ENCODE measurements at regions not wholly inside any gene's neighbourhood (a gene's known extent, or its start where the extent isn't known, plus 50 kb on each side); places are given as distances from the start of the nearest gene placed in this dataset.

DNA sequence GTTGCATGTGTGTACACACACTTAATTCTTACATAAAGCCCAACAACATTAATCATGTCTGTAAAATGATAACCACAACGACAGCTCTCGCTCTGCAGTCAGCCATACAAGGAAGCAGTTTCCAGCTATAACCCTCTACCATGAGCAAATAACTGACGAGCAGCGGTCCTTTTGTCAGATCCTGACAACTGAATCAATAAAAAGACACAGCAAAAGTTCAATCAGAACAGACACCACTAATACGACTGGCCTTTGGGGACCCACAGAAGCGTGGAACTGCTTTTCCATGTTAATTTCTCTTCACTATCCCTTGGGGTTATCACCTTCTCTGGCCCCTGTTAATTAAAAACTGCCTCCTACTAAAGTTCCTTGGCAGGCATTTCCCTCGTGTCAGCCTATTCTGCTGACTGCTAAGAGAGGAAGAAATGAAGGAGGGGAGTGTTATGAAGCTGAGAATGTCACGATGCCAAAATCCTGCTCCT is 722.8 kb upstream of the GRAMD2B start:
- DNase-seq (ENCODE audit: low spot score) (no peak), ATAC-seq (peak; percentile 58)
- intact Hi-C loops (cut with DNase I), result no loop called here

DNA sequence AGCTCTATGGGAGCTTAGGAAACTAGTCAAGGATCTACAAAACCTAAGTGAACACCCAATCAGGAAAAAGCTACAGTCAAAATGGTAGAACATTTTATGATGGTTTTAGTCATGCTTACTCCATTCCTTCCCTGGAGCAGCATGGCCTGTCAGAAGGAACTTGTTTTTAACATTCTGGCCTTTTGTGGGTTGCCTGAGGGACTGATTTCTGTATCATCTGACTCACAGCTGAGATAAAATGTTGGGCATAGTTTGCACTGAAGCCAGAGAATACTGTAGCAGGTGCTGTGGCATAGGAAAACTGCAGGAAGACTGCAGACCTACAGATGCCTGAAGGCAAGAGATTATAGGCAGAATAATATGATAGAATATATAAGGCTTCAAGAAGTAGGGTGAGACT is 719.6 kb upstream of the GRAMD2B start:
- ATAC-seq, result no peak
- no peak for DNase-seq (ENCODE audit: low spot score)
- intact Hi-C loops (cut with DNase I), result no loop called here

DNA sequence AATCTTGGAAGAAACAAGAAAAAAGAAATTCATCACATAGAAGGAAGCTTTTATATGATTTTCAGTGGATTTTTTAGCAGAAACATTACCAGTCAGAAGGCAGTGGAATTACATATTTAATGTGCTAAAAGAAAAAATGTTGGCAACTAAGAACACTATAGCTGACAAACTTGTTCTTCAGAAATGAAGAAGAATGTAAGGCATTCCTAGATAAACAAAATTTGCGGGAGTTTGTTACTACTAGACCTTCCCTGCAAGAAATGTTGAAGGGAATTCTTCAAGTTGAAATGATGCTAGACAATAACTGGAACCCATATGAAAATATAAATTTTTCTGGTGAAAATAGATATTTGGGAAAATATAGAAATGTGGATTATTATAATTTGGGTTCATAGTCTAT is 718.3 kb upstream of the GRAMD2B start:
- DNase-seq (ENCODE audit: low spot score) (no peak), ATAC-seq (no peak)
- intact Hi-C loops (cut with DNase I), result no loop called here

DNA sequence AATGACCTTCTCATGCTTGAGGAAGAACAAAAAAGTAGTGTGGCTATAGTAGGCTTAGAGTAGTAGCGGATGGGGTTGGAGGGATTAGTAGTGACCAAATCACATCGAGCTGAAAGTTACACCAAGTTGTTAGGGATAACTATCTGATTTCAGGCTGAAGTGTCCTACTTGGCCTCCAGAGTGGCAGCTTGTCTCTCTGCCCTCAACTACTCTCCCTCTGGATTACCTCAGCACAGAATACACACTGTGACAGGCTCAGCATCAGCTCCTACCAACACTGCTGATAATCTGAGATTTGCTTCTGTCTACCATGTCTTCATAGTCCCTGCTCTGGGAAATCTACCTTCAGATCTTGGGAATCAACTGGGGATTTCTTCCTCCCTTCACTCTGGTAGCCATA is 714.6 kb upstream of the GRAMD2B start:
- ATAC-seq (no peak), DNase-seq (ENCODE audit: low spot score) (no peak)
- intact Hi-C loops (cut with DNase I), result no loop called here

DNA sequence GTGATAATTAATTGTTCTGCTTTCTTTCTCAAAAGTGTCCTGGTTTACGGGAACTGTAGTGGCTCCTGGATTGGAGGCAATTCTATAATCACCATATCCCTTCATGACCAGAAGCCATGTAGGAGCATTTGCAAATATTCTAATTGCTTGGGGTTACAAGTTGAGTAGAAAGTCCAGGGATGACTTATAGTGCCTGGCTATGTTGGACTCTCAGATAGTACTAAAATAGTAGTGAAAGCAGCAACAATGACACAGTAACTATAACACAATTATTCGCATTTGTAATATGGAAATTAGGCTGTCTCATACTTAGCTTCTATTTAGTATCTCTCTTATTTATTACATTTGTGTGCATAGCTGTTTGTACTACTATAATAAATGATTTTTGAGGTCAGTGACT is 712.5 kb upstream of the GRAMD2B start:
- ATAC-seq, result no peak
- intact Hi-C loops (cut with DNase I), result no loop called here
- DNase-seq (ENCODE audit: low spot score), result no peak

DNA sequence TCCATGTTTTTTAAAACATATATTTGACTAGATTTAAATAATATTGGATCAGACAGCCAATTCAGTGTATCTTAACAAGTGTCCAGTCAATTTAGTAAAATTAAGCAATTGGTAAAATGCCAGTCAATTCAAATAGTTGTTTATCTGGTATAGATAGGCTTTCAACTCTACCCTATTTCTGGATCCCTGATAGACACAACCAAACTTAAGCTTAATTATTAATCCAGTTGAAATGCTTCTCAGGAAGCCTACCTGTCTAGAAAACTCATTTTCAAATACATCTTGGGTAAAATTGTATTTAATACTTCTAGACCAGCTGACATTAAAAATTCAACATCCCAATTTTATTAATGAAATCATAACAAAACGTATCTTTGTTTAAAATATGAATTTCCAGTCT is 710.8 kb upstream of the GRAMD2B start:
- intact Hi-C loops (cut with DNase I), result no loop called here
- DNase-seq (ENCODE audit: low spot score) (no peak), ATAC-seq (no peak)

DNA sequence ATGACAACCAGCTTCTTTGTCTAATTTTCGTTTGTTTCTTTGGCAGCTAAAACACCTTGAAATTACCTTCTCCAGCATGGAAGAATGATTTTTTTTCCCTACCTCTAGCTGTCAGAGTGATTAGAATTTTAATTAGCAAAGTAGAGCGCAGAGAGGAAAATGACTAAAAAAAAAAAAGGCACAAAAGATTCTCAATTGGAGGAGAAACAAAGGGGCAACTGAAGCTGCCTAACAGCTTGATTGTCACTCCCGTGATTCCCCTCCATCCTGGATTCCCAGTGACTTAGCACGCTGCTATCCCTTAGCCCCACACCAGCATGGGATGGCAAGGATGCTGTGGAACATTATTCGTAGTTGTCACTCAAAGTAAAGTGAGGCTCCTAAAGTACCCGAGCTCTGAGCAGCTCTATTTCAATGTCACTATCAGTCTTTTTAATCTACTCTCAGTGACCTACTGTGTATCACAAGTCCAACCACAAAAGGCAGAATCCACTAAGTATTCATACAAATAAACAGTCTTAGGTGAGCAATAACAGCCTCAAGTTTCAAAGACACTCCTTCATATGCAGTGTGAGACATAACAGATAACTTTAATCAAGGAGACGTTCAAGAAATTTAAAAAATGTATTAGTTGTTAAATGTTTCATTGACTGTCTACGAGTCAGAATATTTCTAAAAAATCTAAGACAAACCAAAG is 710.0 kb upstream of the GRAMD2B start:
- intact Hi-C loops (cut with DNase I), result no loop called here
- no peak for ATAC-seq
- DNase-seq (ENCODE audit: low spot score), result no peak

DNA sequence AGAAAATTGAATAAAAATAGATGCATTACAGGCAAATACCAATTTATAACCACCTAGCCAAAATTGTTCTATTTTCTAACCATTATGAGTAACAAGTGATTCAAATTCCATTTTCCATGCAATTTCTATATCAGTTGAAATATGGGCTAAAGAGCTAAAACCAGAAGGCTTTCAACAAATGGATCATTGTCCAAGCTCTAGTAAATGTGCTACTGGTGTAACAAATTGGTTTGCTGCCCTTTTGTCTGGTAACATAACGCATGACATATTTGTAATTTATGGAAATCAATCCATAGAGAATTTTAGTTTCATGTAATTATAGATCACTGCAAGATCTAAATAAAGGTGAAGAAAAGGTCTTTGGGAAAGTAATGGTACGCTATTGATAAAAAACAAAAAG is 708.0 kb upstream of the GRAMD2B start:
- intact Hi-C loops (cut with DNase I), result no loop called here
- ATAC-seq (no peak), DNase-seq (ENCODE audit: low spot score) (no peak)

DNA sequence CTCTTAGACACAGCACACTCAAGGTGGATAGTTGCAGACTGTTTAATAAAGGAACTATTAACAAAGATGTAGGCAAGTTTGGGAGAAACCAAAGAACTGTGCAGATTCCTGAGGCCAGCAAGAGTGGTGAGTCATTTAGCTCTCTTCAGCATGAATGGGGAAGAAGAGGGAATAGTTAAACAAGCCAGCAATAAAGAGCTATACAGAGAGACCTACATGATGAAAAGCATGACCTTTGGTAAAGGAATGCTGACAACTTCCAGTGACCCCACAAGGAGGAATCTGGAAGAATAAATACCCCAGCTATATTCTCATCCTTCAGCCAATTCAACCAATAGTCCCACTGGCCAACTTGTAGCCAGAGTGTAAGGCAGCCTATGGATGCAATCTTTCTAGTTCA is 706.0 kb upstream of the GRAMD2B start:
- intact Hi-C loops (cut with DNase I), result no loop called here
- no peak for DNase-seq (ENCODE audit: low spot score)

DNA sequence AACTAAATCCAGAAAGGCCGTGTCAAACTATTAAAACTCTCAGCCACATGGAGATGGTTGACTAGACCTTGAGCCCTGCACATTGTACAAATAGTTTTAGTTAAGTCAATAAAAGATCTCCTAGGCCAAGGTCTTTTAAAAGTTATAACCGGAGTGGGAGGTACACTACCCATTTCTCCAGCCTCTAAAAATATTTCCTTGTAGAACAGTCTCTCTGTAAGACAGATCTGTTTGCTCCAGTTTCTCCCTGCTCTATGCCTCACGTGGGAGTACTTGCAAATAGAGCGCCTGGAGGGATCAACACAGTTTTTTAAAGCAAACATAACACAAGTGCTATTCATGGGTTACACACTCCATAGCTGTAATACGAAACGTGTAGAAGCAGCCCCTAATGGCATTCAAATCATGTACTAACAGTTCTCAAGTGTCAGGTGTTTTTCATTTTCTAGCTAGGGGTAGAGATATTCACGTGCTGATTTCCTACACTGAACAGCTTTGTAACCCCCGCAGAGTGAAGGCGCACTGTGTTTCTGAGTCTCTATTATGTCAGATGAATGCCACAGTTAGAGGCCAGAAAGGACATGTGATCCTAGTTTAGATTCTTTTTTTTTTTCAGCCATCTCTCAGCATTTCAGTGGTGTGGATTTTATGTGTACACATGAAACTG is 703.4 kb upstream of the GRAMD2B start:
- intact Hi-C loops (cut with DNase I), result no loop called here
- ATAC-seq (peak; percentile 79), DNase-seq (ENCODE audit: low spot score) (no peak)

More for the DNA sequence above, 706.0 kb upstream of the GRAMD2B start:
- no peak for ATAC-seq

DNA sequence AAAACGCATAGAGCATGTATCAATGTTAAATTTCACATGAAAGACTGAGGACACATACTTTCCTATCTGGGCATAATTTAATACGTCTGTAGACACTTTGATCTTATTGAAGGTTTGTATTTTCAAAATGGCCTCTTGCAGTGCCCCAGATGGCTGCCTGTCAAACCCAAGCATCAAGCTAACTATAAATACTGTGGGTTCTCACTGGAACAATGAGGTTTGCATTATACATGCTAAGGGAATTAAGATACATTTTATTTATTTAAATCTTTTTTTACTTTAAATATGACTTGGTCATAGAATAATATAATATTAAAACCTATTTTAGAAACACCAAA is 702.9 kb upstream of the GRAMD2B start:
- intact Hi-C loops (cut with DNase I), result no loop called here
- no peak for DNase-seq (ENCODE audit: low spot score)
- no peak for ATAC-seq

DNA sequence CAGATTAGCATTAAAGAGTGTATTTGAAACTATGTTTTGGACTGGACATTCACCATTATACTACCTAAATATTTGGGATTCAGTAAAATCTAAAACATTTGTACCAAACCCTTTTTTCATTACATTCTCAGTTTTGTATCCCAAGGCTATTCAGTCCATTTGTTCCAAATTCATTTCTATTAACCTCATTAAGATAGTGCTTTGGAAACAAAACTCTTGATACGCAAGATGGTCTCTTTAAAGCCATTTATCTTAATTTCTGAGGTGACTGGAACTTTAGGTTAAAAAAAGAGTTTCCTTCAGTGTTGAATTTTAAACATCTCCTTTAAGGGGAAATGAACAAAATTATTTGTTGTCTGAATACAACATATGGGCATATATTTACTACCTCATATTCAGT is 702.5 kb upstream of the GRAMD2B start:
- intact Hi-C loops (cut with DNase I), result no loop called here
- ATAC-seq (no peak), DNase-seq (ENCODE audit: low spot score) (no peak)

DNA sequence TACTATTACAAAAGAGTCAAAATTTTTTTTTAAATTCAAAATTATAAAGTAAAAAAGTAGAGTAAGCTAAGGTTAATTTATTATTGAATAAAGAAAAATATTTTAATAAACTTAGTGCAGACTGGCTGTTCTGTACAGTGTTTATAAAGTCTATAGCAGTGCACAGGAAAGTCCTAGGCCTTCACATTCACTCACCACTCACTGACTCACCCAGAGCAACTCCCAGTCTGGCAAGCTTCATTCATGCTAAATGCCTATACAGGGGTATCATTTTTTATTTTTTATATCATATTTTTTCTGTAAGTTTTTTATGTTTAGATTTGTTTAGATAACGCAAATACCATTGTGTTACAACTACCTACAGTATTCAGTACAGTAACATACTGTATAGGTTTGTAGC is 700.7 kb upstream of the GRAMD2B start:
- DNase-seq (ENCODE audit: low spot score) (no peak), ATAC-seq (no peak)
- intact Hi-C loops (cut with DNase I), result no loop called here

DNA sequence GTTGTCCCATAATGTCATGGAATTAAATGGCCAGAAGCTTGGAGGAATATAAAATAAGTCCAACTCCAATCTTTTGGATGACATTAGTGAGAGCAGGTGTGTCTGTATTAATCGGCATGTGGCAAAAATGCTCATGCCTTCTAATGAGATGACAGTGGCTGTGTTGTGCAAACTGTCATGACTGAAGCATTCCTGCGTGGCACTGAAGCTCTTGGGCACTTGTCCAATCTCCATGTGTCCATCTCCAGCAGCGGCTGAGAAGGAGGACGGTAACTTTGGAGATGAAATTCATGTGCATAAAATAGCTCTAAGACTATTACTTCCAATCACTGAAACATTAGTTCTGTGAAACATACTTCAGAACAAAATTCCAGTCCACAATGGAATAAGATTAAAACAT is 697.5 kb upstream of the GRAMD2B start:
- DNase-seq (ENCODE audit: low spot score) (no peak), ATAC-seq (no peak)
- intact Hi-C loops (cut with DNase I), result no loop called here

DNA sequence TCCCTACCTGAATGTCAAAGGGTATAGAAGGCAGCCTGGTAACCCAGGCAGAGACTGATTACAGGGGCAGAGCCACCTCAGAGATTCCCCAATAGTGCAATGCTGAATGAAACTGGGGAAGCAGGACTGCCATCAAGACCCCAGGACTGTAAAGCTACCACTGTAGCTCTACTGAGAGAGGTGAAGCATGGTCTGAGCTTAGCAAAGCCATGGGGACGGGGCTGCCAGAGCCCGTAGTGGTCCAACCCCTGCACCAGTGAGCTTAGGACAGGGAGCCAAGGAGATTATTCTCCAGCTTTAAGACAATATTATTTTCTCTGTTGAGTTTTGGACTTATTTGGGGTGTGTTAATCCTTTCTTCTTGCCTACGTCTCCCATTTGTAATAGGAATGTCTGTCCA is 679.3 kb upstream of the GRAMD2B start:
- no peak for ATAC-seq
- intact Hi-C loops (cut with DNase I), result no loop called here

DNA sequence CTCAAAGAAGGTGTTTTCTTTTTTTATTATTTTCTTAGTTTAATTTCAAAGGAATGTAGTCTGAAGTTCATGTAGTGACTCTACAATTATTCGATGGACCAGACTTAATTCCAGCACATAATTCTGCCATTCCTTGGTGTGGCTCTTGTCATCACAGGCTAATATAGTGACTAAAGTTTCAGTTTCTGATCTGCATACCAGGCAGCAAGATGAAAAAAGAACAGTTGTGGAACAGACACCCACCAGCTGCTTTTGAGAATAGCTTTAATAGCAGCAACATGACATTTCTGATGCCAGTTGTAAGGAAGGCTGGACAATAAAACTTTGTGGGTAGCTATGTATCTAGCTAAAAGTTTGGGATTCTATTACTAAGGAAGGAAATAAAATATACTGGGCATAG is 676.3 kb upstream of the GRAMD2B start:
- DNase-seq (ENCODE audit: low spot score) (no peak), ATAC-seq (no peak)
- intact Hi-C loops (cut with DNase I), result no loop called here

More for the DNA sequence above, 679.3 kb upstream of the GRAMD2B start:
- DNase-seq (ENCODE audit: low spot score), result no peak

DNA sequence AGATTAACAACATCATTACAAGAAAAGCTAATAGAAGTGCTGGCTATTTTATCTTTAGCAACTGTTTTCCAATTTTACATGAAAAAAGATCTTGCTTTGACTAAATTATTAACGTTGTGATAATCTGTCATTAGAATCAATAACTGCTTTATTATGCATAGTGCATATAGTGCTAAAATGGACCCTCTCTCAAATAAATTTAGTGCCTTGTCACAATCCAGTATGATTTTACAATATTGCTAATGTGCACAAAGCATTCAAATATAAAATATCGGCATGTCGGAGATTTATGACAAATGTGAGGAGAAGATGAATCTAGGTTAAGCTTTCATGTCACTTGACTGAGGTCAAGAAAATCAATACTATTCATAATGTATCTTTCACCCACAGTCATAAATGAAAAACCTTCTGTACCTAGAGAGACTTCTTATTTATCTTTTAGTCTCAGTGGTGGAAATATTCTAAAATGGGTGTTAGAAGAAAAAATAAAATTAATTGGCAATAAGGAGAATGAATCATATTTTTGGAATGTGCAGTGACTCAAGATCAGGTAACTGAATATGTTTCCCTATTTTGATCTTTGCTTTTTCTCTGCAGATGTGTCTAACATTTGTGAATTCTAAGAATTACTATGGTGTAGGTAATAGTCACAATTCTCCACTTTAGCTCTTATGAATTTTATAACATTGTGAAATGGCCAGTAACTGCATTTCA is 672.9 kb upstream of the GRAMD2B start:
- ATAC-seq, result no peak
- no peak for DNase-seq (ENCODE audit: low spot score)
- intact Hi-C loops (cut with DNase I), result no loop called here

DNA sequence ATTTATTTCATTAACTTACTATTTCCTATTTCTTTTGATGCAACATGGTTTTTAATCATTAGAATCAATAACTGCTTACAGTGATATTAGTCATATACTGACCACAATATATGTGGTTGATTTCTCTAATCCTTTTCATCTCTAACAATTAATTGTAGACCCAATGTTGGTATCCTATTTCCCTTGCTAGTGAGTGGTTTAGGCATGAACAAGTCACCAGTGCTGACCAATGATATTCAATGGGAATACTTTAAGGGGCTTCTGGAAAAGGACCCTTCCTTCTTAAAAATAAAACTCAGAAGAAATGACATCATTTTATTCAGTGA is 672.4 kb upstream of the GRAMD2B start:
- DNase-seq (ENCODE audit: low spot score) (no peak), ATAC-seq (no peak)
- intact Hi-C loops (cut with DNase I), result no loop called here

DNA sequence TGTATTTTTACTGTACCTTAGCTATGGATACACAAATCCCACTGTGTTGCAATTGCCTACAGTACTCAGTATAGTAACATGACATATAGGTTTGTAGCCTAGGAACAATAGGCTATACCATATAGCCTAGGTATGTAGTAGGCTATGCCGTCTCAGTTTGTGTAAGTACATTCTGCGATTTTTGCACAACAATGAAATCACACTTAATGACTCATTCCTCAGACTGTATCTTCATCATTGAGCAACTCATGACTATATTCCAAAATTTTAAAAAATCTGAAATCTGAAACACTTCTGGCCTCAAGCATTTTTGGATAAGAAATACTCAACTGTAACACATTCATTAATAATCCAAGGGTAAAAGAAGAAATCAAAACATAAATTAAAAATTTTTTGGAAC is 666.8 kb upstream of the GRAMD2B start:
- DNase-seq (ENCODE audit: low spot score), result no peak
- intact Hi-C loops (cut with DNase I), result no loop called here
- ATAC-seq, result no peak

DNA sequence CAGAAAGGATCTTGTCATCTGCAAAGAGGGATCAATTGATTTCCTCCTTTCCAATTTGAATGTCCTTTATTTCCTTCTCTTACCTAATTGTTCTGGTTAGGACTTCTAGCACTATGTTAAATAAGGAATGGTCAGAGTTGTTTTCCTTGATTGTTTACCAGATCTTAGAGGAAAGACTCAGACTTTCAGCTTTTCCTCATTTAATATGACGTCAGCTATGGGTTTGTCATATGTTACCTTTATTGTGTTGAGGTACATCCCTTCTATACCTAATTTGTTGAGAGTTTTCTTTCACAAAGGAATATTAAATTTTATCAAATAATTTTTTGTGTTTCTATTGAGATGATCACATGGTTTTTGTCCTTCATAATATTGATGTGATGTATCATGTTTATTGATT is 656.5 kb upstream of the GRAMD2B start:
- ATAC-seq, result no peak
- no peak for DNase-seq (ENCODE audit: low spot score)
- intact Hi-C loops (cut with DNase I), result no loop called here

DNA sequence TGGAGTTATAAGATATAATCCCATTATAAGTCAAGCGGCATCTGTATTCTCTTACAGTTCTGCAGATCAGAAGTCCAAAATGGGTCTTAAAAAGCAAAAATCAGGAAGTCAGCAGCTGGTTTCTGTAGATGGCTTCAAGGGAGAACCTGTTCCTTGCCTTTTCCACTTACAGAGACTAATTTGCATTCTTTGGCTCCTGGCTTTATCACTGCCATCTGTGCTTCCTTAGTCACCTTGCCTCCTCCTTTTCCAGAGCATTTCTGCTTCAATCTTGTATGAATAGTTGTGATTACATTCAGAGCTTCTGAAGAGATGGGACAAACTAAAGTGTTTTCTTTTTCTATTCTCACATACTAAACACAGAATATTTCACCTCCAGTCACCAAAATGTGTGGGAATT is 647.3 kb upstream of the GRAMD2B start:
- ATAC-seq (no peak), DNase-seq (ENCODE audit: low spot score) (no peak)
- intact Hi-C loops (cut with DNase I), result no loop called here
